NCI-H226 (cell line): ENCODE measurements at regions not wholly inside any gene's neighbourhood (a gene's known extent, or its start where the extent isn't known, plus 50 kb on each side); places are given as distances from the start of the nearest gene placed in this dataset.

ENCODE experiments used
- DNase-seq: peaks from one replicate; pipeline ENCODE4 v3.0.0-alpha.2; 2015

DNA sequence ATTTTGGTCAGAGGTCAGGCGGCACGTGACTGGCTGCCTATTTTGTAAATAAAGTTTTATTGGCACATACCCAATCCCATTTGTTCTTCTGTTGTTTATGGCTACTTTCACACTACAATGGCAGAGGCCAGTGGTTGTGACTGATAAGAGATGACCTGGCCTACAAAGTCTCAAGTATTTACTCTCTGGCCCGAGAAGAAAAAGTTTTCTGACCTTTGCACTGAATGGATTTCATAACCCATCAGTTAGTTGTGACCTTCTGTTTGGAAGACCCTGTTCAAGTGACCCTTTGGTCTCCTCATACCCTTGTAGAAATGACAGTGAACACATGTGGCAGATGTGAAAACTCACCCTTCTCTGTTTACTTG, 121.4 kb upstream of the MGAT5 start:
- no peak for DNase-seq

DNA sequence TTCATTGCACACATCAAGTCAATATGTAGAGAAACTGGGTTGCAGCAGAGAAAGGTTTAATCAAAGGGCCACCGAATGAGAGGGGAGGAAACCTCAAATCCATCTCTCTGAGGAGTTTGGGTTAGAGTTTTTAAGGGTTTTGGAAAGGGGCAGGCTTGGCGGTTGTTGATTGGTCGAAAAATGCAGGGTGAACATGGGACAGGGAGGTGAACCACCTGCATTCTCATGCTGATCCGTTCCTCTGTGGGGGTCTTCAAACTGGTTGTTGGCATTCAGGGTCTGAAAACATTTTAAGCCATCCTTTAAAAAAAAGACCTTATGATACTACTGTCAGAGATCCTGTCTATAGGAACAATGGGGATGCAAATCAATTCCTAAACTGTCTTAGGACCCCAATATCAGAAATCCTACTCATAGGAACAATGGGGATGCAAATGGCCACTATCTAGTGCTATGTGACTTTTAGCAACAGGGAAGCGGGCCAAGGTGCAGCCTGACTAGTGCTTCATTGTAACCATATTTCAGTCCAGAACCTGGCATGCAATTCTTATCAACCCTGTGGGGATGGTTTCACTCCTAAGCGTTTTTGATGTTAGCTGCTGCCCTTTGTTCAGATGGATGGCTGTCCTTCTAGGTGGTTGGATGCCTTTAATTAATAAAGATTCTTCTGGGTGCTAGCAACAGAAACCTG, 120.1 kb upstream of the MGAT5 start:
- no peak for DNase-seq

DNA sequence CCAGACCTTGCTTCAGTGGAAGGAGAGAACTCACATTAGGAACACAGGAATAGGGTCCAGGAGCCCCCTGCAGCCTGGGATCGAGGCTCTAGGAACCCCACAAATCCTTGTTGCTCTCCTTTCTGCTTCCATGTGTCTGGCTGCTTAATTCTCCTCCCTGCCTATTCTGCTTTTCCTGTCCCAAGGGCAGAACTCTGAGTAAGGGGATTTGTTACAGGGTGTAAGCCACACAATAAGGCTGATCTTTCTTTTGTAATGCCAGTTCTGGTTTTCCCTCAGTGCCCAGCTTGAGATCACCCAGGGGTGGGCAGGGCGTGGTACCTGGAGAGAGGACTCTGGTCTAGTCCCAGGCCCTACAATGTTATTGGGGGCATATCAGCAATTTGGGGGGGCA, 119.6 kb upstream of the MGAT5 start:
- no peak for DNase-seq

DNA sequence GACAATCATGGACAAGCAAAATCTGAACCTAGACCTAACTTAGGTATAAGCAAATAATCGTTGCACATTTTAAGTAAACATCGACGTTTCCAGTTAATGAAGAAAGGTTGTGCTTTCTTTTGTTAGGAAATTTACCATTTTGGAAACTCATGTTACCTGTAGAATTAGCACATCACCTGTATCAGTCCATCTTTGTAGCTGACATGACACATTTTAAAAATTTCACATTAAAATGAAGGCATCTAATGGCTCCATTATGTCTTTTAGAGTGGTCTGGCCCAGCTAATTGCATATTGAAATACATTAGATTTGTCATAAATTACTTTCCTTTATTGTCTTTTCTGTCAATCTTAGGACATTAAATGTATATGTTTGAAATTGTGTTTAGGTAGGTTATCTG, 119.0 kb upstream of the MGAT5 start:
- no peak for DNase-seq

DNA sequence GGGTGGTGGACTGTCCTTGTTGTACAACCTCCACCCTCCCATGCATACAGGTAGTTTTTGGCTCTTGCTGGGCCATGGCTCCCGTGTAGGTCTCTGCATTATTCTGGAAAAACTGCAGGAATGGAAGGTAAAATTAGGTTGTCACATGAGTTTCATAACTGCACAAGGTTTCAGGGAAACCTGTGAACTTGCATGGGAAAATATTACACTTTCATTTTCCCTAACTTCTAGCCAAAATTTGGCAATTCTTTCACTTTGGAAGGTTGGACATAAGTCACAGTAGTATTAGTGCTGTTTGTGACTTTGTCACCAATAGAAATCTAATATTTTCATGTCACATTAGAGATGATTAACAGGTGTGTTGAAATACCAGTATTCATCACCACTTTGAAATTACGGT, 118.1 kb upstream of the MGAT5 start:
- DNase-seq, result no peak

DNA sequence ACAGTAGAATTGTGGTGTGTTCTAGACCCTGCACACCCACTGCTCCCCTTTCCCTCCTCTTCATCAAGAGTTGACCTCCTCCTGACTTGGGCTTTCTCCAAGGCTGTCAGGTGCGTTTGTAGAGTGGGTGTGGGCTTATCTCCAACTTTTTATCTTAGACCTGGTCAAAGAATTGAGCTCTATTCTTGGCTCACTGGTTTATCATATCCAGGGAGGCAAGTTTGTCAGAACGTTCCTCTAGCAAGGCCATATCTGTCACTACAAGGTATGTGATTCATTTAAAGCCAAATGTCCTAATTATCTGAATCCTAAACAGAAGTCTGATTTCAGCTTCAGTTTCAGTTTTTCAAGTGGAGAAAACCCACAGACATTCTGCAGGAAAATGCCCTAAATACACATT, 117.1 kb upstream of the MGAT5 start:
- DNase-seq, result no peak

DNA sequence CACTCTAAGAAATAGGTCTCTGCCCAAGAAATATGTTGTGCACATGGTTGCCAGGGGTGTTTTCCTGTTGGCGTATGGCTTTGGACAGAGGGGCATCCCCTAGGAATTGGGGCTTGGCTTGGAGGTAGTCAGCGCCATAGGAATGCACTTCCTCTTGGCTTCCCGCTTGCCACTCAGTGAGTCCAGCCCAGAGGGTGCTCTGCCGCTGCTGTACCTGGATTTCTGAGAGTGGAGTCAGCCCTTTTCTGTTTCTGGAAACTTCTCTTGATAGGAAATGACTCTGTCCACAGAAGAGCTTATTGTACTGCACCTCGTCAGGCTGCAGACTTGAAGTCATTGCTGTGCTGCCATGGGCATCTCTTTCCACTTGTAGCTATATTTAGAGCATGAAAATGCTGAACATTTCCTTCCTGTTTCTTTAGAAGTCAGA, 116.7 kb upstream of the MGAT5 start:
- peak; percentile 95 for DNase-seq

DNA sequence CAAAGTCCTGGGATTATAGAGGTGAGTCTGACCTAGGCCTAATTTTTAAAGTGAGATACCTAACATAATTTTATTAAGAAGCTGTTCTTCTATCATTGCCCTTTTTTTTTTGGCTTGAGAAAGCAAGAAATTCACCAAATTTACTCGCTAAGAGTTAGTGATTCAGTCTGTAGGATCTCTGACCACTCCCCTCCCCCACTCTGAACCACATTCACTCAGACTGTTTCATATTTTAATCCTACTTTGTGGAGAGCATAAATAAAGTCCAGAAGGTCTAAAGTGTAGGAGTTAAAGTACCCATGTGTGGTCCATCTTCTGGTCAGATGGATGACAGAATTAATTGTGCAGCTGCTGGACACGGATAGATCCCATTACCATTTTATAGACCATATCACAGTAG, 115.8 kb upstream of the MGAT5 start:
- DNase-seq, result no peak

DNA sequence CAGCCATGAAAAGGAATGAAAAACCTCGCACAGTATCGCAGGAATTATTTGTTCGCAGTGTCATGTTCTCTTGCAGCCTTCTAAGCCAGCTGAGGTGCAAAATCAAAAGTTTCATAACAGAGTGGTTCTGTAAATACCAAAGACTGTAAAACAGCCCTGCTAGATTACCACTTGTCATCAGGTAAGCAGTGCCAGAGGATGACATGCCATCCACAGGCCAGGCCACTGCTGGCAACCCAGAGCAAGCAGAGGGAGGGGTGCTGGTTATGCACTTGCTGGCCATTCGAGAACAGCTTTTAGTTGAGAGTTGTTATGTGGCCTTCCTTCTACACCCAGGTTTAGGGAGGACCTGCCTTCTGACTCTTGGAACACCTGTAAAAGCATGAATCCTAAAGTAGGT, 114.3 kb upstream of the MGAT5 start:
- DNase-seq, result no peak

DNA sequence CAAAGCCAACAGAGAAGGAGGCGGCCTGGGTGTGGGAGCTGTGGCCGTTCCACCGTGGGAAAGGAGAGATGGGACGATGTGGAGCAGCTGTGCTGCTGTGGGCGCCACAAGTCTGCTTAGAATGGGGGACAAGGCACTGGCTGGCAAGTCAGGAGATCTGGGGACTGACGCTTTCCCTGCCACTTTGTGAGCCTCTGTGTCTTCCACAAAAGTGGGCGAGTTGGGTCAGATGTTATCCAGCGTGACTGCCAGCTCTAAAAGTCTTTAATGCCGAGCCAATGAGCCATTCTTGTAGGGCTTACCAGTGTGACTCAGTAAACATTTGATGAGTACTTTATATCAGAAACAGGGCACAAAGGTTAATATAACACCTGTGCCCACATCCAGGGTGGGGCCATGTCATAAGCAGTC, 113.6 kb upstream of the MGAT5 start:
- DNase-seq, result no peak

DNA sequence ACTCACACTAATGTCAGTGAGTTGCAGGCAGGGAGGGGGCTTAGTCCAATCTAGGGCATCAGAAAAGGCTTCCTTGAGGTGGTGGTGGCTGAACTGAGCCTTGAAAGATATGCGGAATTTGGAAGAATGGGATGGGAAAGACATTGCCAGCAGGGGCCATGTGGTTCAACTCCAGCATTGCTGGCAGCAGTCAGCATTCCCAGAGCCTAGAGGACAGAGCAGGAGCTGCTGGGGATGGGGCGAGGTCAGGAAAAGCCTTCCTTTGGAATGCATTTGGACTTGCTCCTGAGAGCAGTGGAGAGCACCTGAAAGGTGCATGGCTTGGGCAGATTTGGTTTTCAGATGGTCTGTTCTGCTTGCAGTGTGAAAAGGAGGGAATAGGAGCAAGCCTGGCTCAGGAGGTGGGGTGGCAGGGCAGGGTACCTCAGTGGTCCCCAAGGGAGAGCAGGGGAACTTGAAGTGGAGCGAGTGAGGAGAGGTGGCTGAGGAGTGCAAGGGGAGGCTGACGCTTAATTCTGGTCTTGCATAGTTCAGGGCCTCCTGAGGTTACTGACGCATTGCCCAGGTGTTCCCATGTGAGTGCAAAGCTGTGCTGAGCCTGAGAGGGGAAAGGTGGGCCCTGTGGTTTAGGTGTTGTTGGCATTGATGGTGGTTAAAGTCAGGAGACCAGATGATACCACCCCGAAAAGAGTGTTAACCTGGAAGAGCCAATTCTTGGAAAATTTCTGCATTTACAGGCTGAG, 112.1 kb upstream of the MGAT5 start:
- no peak for DNase-seq

DNA sequence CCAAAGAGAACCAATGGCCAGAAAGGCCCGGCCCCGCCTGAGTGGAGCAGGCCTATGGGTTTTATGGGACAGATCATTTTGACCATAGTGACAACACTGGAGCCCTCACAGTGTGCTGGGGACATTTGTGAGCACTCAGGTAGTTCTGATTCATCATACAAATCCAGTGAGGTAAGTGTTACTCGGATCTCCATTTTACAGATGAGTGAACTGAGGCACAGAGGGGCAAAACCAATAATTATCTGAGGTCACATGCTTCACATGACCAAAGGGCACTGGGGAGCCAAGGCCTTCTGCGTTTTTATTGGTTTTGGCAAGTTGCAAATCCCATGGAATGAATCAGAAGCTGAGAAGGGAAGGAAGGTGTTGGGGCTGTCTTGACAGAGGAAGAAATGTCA, 111.5 kb upstream of the MGAT5 start:
- no peak for DNase-seq

DNA sequence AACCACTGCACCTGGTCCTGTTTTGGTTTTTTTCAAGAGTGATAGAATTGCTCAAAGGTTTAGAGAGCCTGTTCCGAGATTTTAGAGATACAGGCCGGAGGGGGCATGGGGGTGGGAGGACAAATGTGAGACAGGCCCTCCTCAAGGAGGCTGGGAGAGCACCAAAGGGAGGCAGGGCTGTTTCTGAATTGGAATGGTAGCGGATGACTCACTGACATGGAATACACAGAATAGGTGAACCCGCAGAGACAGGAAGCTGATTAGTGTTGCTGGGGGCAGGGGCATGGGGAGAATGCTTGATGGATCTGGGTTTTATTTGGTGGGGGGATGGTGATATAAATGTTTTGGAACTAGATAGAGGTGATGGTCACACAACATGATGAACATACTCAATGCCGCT, 111.0 kb upstream of the MGAT5 start:
- DNase-seq, result peak; percentile 67

DNA sequence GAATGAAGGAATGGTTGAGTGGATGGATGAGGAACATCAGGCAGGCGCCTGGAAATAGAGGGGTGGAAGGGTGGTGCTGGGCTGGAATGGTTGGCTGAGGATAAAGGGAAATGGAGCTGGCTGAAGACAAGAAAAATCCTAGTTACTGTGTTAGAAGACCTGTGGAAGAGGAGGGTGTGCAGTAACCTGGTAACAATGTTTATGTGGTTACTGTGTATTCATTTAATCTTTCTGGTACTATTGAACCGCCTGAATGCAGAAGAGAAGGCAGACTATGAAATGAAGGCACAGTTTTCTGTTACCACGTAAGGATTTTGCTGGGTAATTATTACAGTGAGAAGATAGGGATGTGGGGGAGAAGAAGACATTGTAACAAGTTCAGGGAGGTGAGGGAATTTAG, 110.3 kb upstream of the MGAT5 start:
- no peak for DNase-seq

DNA sequence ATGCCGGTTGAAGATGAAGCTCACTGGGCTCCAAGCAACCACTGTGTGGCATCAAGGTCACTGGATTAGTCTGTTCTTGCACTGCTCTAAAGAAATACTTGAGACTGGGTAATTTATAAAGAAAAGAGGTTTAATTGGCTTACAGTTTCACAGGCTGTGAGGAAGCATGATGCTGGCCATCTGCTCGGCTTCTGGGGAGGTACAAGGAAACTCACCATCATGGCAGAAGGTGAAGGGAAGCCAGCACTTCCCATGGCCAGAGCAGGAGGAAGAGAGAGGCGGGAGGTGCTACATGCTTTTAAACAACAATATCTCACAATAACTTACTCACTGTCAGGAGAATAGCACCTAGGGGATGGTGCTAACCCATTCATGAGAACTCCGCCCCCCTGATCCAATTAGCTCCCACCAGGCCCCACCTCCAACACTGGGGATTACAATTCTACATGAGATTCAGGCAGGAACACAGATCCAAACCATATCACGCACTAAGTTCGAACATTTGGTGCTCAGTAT, 109.7 kb upstream of the MGAT5 start:
- DNase-seq, result no peak

DNA sequence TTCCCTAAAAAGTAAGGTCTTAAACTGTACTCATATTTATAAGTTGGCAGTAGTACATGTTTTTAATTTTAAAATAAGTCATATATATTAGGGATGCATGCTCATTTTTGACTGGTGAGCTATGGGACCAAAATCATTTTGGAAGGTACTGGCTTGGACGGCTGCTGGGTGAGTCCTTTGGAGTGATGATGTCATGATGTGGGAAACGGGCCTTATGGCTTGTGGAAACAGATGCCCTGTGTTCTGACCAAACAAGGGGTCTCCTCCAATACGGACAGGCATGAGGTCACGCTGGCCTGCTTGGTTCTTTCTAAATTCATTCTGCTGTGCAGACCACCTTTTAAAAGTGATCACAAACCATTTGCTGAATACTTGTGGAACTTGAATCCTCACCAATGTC, 109.2 kb upstream of the MGAT5 start:
- no peak for DNase-seq

DNA sequence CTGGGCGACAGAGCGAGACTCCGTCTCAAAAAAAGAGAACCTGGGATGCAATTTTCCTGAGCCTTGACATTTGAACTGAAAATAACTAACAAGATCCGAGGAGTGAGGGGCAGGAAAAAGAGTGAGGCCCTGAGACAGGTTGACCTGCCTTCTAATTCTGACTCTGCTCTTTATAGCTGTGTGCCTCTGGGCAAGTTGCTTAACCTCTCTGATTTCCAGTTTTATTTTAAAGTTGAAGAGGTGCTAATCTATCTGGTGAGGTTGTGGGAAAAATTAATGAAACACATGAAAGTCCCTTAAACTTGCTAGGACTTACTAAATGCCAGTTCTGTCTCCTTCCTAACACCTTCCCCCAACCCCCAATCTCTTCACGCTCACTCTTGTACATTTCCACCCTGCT, 108.4 kb upstream of the MGAT5 start:
- no peak for DNase-seq

DNA sequence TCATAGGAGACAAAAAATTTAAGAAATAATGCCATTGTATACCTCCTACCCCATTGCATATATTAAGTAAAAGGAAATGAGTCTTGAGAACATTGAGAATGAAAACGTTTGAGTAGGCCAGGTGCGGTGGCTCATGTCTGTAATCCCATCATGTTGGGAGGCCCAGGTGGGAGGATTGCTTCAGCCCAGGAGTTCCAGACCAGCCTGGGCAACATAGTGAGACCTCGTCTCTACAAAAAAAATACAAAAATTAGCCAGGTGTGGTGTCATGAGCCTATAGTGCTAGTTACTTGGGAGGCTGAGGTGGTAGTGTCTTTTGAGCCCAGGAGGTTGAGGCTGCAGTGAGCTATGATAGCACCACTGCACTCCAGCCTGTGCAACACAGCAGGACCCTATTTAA, 107.7 kb upstream of the MGAT5 start:
- no peak for DNase-seq

DNA sequence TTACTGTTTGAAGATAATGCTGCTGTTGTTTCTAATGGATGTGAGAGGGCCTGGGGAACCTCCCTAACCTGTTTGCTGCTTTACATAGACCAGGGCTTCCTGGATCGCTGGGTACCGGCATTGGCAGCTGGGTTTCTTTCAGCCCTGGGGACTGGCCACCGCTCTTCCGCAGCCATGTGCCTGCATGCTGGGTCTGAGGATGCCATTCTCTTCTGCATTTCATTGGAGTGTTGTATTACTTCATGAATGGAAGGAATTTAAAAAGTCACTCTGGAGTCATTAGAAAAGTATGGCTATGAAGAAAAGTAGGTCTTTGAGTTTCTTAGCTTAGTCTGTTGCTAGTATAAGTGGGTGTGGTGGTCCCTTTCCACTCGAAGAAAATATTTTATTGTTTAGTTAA, 107.3 kb upstream of the MGAT5 start:
- no peak for DNase-seq

DNA sequence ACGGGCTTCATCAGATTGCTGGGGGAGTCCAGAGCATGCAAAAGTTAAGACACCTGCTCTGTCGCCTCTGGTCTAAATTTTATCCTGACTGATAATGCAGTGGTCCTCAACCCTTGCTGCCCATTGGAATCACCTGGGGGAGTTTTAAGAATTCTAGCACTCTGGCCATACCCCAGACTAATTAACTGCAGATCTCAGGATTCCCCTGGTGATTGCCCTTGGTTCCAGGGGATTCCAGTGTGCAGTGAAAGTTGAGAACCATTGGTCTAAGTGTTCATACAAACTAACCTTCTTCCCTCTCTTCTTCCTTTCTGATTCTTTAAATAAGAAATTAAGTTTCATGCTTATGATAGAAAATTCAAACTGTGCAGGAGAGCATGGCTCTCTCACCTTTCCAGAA, 105.7 kb upstream of the MGAT5 start:
- DNase-seq, result no peak

DNA sequence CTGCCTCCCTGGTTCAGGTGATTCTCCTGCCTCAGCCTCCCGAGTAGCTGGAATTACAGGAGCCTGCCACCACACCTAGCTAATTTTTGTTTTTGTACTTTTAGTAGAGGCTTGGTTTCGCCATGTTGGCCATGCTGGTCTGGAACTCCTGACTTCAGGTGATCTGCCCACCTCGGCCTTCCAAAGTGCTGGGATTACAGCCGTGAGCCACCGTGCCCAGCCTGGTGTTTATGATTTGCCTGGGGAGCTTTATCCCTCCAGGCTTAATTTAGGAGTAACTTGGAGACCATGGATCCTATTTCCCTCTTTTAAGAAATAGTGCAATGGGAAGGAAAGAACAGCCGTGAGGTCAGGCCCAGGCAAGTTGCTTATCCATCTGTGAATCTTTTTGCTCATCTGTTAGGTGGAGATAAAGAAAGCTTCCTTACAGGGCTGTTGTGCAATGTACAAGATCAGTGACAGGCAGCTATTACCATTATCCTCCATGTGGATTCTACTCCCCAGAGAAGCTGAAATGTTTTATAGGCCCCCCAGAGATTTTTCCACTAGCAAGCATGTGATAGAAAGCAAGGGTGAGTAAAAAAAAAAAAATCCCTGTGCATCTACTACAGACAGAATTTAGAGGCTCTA, 104.9 kb upstream of the MGAT5 start:
- DNase-seq, result no peak

DNA sequence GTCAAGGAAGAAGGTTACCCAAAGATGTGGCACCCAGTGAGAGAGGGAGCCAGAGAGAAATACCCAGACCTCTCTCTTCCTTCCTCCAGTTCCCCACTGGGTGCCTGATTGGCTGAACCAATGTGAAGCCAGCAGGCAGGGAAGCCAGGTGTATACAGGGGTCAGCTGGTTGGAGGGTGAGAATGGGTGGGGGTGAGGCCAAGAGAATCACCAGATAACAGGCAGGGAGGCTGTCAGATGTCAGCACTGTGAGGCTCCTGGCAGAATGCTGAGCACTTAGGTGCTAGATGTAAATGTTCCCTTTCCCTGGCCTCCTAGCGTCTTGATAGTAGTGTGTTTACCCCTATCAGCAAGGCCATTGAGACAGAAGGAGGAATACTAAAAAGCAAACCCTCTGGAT, 104.0 kb upstream of the MGAT5 start:
- no peak for DNase-seq

DNA sequence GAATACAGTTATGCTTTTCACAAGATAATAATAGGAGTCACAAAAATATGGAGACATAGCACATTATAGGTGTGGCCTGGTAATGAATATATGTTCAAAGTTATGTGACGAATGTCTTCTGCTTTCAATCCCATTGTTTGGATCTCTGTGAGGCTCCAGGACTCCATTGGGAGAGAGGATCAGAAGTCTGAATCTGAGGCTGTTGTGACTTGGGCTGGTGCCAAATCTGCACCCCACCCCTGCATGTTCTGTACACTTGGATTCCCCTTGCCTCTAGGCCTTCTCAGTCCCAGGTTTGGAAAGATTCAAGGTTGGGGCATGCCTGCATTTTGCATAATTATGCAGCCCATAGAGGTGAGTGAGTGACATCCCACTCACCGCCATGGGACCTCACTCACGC, 103.1 kb upstream of the MGAT5 start:
- no peak for DNase-seq
